GM23338 (cell line): ENCODE measurements at regions not wholly inside any gene's neighbourhood (a gene's known extent, or its start where the extent isn't known, plus 50 kb on each side); places are given as distances from the start of the nearest gene placed in this dataset.

ENCODE experiments used
- ATAC-seq: fragments of 200-7000 bp; cut with Tn5 transposase; 3 replicates; pipeline ENCODE4 v1.9.1; 2020
- DNase-seq: peaks from one replicate; pipeline ENCODE4 v3.0.0-alpha.2; 2015; ENCODE audit warnings: low spot score
- H2AFZ ChIP-seq: fragments of 200-600 bp; sonication (generic); 2 replicates; pipeline ENCODE4 v1.8.0; 2016; ENCODE audit warnings: antibody characterized with exemption, mild to moderate bottlenecking, moderate library complexity
- H3F3A ChIP-seq: fragments of 200-600 bp; sonication (generic); replicated peaks from 2 replicates; pipeline ENCODE4 v1.8.0; 2017; ENCODE audit warnings: antibody characterized with exemption, mixed run types, low read depth
- H3K27ac ChIP-seq: fragments of 200-600 bp; sonication (generic); 2 replicates; pipeline ENCODE4 v1.6.1; 2016; ENCODE audit warnings: low read depth
- H3K27me3 ChIP-seq: fragments of 200-600 bp; sonication (generic); 2 replicates; pipeline ENCODE4 v1.8.0; 2016; ENCODE audit warnings: mild to moderate bottlenecking, mixed run types, moderate library complexity; ENCODE audit not compliant: insufficient read depth
- H3K36me3 ChIP-seq: fragments of 200-600 bp; sonication (generic); 2 replicates; pipeline ENCODE4 v1.8.0; 2016; ENCODE audit warnings: mild to moderate bottlenecking; ENCODE audit not compliant: insufficient read depth
- H3K4me1 ChIP-seq: fragments of 200-600 bp; sonication (generic); 2 replicates; pipeline ENCODE4 v1.8.0; 2016; ENCODE audit warnings: mild to moderate bottlenecking, moderate library complexity; ENCODE audit not compliant: insufficient read depth
- H3K4me2 ChIP-seq: fragments of 200-600 bp; sonication (generic); 2 replicates; pipeline ENCODE4 v1.7.1; 2017; ENCODE audit warnings: mixed run types
- H3K4me3 ChIP-seq: fragments of 200-600 bp; sonication (generic); 2 replicates; pipeline ENCODE4 v1.6.1; 2016; ENCODE audit warnings: mixed run types
- H3K79me2 ChIP-seq: fragments of 200-600 bp; sonication (generic); replicated peaks from 2 replicates; pipeline ENCODE4 v1.8.0; 2017; ENCODE audit warnings: mild to moderate bottlenecking; ENCODE audit not compliant: insufficient read depth
- H3K9me2 ChIP-seq: fragments of 200-600 bp; sonication (generic); 2 replicates; pipeline ENCODE4 v1.8.0; 2017; ENCODE audit not compliant: insufficient read depth
- H4K20me1 ChIP-seq: fragments of 200-600 bp; sonication (generic); replicated peaks from 2 replicates; pipeline ENCODE4 v1.8.0; 2017; ENCODE audit warnings: mild to moderate bottlenecking; ENCODE audit not compliant: insufficient read depth
- H3K27ac Mint-ChIP-seq: 2 replicates; pipeline ENCODE4 v1.8.0; 2020; ENCODE audit warnings: inconsistent platforms, mild to moderate bottlenecking, moderate library complexity, mixed read lengths
- H3K27me3 Mint-ChIP-seq: 3 replicates; pipeline ENCODE4 v1.8.0; 2022; ENCODE audit warnings: low read depth, mild to moderate bottlenecking, moderate library complexity, mixed read lengths, inconsistent platforms; ENCODE audit not compliant: insufficient read depth, poor library complexity
- H3K36me3 Mint-ChIP-seq: 3 replicates; pipeline ENCODE4 v1.8.0; 2021; ENCODE audit warnings: low read depth, mild to moderate bottlenecking, inconsistent platforms, moderate library complexity, mixed read lengths
- H3K4me1 Mint-ChIP-seq: 3 replicates; pipeline ENCODE4 v1.8.0; 2020; ENCODE audit warnings: mild to moderate bottlenecking, inconsistent platforms, mixed read lengths
- H3K4me3 Mint-ChIP-seq: 3 replicates; pipeline ENCODE4 v1.8.0; 2021; ENCODE audit warnings: moderate library complexity, mild to moderate bottlenecking, inconsistent platforms, mixed read lengths
- H3K9me3 Mint-ChIP-seq: 3 replicates; pipeline ENCODE4 v1.8.0; 2020; ENCODE audit warnings: moderate library complexity, mild to moderate bottlenecking, inconsistent platforms, mixed read lengths
- CREB1 ChIP-seq: fragments of 250-450 bp; sonication (Bioruptor Pico); IDR thresholded peaks from 2 replicates; pipeline ENCODE4 v1.5.0; 2020; ENCODE audit warnings: low read depth, mild to moderate bottlenecking, moderate library complexity
- EZH2 ChIP-seq: fragments of 200-600 bp; sonication (generic); IDR thresholded peaks from one replicate; pipeline ENCODE4 v1.8.0; 2017; ENCODE audit warnings: antibody characterized with exemption, mild to moderate bottlenecking, low read depth; ENCODE audit not compliant: unreplicated experiment
- EZH2phosphoT487 ChIP-seq: fragments of 200-600 bp; sonication (generic); IDR thresholded peaks from one replicate; pipeline ENCODE4 v1.8.1; 2018; ENCODE audit warnings: antibody characterized with exemption; ENCODE audit not compliant: unreplicated experiment
- JUNB ChIP-seq: IDR thresholded peaks from one replicate; pipeline ENCODE4 v1.6.1; 2016; ENCODE audit warnings: antibody characterized with exemption; ENCODE audit not compliant: unreplicated experiment
- NANOG ChIP-seq: IDR thresholded peaks from 2 replicates; pipeline ENCODE4 v1.6.1; 2016; ENCODE audit warnings: antibody characterized with exemption, borderline replicate concordance
- POLR2AphosphoS5 ChIP-seq: IDR thresholded peaks from 2 replicates; pipeline ENCODE4 v1.6.1; 2016; ENCODE audit warnings: antibody characterized with exemption, low read depth
- STAT1 ChIP-seq: IDR thresholded peaks from one replicate; pipeline ENCODE4 v1.6.1; 2016; ENCODE audit warnings: antibody characterized with exemption; ENCODE audit not compliant: unreplicated experiment
- ZNF114 ChIP-seq: fragments of 250-450 bp; sonication (Bioruptor Pico); IDR thresholded peaks from 2 replicates; pipeline ENCODE4 v1.5.0; 2020; ENCODE audit warnings: mild to moderate bottlenecking, moderate library complexity
- ZNF331 ChIP-seq: fragments of 250-450 bp; sonication (Bioruptor Pico); IDR thresholded peaks from 2 replicates; pipeline ENCODE4 v1.5.0; 2020; ENCODE audit warnings: low read depth, mild to moderate bottlenecking, moderate library complexity
- TF ChIP-seq, protein P1 (sequence below): IDR thresholded peaks from one replicate; pipeline ENCODE4 v1.6.1; 2018; ENCODE audit warnings: antibody characterized with exemption; ENCODE audit not compliant: unreplicated experiment
- TF ChIP-seq, protein P2 (sequence below): fragments of 250-450 bp; sonication (Bioruptor Pico); IDR thresholded peaks from 2 replicates; pipeline ENCODE4 v1.5.0; 2020; ENCODE audit warnings: mild to moderate bottlenecking, moderate library complexity
- TF ChIP-seq, protein P3 (sequence below), 2 experiments: fragments of 200-600 bp in 1 of 2; sonication (generic) in 1 of 2; conservative IDR thresholded peaks; 2 replicates each; pipeline versions ENCODE4 v1.5.1 to v1.6.1; 2016 to 2017; ENCODE audit warnings: antibody characterized with exemption in 2 of 2, low read depth in 2 of 2, mild to moderate bottlenecking in 2 of 2, moderate library complexity in 1 of 2
- TF ChIP-seq, protein P4 (sequence below): IDR thresholded peaks from 2 replicates; pipeline ENCODE4 v1.6.1; 2016; ENCODE audit warnings: antibody characterized with exemption

DNA sequence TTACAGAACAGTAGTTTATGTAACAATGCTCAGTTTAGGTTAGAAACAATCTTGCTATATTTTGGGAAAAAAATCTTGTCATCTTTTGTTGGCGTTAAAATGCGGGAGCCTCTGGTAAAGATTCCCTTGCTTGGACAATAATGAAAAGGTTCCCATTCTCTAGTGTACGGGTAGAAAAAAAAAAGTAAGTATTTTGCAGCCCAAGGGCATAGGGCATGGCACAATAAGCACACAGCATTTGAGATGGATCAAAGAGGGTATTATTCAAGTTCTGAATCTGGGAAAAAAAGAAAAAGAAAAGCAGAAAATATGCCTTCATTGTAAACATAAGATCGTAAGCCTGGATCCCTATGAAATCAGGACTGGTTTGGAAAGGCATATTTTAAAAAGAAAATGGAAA, 408.6 kb upstream of the ROBO2 start:
- Histone ChIP-seq H4K20me1 (no peaks in the 10 kb centered on the region), H3F3A (no peaks in the 10 kb centered on the region), H2AFZ (no peak overlapping the region), H3K4me3 (no peak overlapping the region), H3K9me2 (peaks cover 2% of the 10 kb centered on the region; the same call in 1 of the 2 replicates), H3K27ac (no peak overlapping the region), H3K79me2 (no peaks in the 10 kb centered on the region), H3K36me3 (no peaks in the 10 kb centered on the region), H3K4me1 (peaks cover 18% of the 10 kb centered on the region), H3K4me2 (no peak overlapping the region), H3K27me3 (no peaks in the 10 kb centered on the region)
- H3K27me3 Mint-ChIP-seq: no peaks in the 10 kb centered on the region
- ATAC-seq: no peak
- H3K4me3 Mint-ChIP-seq: no peak overlapping the region
- peaks cover 20% of the 10 kb centered on the region for H3K4me1 Mint-ChIP-seq
- TF ChIP-seq EZH2phosphoT487 (no peak), EZH2 (no peak), POLR2AphosphoS5 (no peak), ZNF114 (no peak), ZNF331 (CRISPR knock-in tag) (no peak), NANOG (no peak), JUNB (no peak), STAT1 (no peak), CREB1 (CRISPR knock-in tag) (no peak)
- TF ChIP-seq, protein P1, sequence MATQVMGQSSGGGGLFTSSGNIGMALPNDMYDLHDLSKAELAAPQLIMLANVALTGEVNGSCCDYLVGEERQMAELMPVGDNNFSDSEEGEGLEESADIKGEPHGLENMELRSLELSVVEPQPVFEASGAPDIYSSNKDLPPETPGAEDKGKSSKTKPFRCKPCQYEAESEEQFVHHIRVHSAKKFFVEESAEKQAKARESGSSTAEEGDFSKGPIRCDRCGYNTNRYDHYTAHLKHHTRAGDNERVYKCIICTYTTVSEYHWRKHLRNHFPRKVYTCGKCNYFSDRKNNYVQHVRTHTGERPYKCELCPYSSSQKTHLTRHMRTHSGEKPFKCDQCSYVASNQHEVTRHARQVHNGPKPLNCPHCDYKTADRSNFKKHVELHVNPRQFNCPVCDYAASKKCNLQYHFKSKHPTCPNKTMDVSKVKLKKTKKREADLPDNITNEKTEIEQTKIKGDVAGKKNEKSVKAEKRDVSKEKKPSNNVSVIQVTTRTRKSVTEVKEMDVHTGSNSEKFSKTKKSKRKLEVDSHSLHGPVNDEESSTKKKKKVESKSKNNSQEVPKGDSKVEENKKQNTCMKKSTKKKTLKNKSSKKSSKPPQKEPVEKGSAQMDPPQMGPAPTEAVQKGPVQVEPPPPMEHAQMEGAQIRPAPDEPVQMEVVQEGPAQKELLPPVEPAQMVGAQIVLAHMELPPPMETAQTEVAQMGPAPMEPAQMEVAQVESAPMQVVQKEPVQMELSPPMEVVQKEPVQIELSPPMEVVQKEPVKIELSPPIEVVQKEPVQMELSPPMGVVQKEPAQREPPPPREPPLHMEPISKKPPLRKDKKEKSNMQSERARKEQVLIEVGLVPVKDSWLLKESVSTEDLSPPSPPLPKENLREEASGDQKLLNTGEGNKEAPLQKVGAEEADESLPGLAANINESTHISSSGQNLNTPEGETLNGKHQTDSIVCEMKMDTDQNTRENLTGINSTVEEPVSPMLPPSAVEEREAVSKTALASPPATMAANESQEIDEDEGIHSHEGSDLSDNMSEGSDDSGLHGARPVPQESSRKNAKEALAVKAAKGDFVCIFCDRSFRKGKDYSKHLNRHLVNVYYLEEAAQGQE: no peak
- TF ChIP-seq, protein P2, sequence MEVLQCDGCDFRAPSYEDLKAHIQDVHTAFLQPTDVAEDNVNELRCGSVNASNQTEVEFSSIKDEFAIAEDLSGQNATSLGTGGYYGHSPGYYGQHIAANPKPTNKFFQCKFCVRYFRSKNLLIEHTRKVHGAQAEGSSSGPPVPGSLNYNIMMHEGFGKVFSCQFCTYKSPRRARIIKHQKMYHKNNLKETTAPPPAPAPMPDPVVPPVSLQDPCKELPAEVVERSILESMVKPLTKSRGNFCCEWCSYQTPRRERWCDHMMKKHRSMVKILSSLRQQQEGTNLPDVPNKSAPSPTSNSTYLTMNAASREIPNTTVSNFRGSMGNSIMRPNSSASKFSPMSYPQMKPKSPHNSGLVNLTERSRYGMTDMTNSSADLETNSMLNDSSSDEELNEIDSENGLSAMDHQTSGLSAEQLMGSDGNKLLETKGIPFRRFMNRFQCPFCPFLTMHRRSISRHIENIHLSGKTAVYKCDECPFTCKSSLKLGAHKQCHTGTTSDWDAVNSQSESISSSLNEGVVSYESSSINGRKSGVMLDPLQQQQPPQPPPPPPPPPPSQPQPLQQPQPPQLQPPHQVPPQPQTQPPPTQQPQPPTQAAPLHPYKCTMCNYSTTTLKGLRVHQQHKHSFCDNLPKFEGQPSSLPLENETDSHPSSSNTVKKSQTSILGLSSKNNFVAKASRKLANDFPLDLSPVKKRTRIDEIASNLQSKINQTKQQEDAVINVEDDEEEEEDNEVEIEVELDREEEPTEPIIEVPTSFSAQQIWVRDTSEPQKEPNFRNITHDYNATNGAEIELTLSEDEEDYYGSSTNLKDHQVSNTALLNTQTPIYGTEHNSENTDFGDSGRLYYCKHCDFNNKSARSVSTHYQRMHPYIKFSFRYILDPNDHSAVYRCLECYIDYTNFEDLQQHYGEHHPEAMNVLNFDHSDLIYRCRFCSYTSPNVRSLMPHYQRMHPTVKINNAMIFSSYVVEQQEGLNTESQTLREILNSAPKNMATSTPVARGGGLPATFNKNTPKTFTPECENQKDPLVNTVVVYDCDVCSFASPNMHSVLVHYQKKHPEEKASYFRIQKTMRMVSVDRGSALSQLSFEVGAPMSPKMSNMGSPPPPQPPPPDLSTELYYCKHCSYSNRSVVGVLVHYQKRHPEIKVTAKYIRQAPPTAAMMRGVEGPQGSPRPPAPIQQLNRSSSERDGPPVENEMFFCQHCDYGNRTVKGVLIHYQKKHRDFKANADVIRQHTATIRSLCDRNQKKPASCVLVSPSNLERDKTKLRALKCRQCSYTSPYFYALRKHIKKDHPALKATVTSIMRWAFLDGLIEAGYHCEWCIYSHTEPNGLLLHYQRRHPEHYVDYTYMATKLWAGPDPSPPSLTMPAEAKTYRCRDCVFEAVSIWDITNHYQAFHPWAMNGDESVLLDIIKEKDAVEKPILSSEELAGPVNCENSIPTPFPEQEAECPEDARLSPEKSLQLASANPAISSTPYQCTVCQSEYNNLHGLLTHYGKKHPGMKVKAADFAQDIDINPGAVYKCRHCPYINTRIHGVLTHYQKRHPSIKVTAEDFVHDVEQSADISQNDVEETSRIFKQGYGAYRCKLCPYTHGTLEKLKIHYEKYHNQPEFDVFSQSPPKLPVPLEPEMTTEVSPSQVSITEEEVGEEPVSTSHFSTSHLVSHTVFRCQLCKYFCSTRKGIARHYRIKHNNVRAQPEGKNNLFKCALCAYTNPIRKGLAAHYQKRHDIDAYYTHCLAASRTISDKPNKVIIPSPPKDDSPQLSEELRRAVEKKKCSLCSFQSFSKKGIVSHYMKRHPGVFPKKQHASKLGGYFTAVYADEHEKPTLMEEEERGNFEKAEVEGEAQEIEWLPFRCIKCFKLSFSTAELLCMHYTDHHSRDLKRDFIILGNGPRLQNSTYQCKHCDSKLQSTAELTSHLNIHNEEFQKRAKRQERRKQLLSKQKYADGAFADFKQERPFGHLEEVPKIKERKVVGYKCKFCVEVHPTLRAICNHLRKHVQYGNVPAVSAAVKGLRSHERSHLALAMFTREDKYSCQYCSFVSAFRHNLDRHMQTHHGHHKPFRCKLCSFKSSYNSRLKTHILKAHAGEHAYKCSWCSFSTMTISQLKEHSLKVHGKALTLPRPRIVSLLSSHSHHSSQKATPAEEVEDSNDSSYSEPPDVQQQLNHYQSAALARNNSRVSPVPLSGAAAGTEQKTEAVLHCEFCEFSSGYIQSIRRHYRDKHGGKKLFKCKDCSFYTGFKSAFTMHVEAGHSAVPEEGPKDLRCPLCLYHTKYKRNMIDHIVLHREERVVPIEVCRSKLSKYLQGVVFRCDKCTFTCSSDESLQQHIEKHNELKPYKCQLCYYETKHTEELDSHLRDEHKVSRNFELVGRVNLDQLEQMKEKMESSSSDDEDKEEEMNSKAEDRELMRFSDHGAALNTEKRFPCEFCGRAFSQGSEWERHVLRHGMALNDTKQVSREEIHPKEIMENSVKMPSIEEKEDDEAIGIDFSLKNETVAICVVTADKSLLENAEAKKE: no peak
- TF ChIP-seq, protein P3, sequence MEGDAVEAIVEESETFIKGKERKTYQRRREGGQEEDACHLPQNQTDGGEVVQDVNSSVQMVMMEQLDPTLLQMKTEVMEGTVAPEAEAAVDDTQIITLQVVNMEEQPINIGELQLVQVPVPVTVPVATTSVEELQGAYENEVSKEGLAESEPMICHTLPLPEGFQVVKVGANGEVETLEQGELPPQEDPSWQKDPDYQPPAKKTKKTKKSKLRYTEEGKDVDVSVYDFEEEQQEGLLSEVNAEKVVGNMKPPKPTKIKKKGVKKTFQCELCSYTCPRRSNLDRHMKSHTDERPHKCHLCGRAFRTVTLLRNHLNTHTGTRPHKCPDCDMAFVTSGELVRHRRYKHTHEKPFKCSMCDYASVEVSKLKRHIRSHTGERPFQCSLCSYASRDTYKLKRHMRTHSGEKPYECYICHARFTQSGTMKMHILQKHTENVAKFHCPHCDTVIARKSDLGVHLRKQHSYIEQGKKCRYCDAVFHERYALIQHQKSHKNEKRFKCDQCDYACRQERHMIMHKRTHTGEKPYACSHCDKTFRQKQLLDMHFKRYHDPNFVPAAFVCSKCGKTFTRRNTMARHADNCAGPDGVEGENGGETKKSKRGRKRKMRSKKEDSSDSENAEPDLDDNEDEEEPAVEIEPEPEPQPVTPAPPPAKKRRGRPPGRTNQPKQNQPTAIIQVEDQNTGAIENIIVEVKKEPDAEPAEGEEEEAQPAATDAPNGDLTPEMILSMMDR (conservative IDR thresholded peaks at IDR 0.05; ENCODE audit: low read depth in 2 of 2): no peak
- TF ChIP-seq, protein P4, sequence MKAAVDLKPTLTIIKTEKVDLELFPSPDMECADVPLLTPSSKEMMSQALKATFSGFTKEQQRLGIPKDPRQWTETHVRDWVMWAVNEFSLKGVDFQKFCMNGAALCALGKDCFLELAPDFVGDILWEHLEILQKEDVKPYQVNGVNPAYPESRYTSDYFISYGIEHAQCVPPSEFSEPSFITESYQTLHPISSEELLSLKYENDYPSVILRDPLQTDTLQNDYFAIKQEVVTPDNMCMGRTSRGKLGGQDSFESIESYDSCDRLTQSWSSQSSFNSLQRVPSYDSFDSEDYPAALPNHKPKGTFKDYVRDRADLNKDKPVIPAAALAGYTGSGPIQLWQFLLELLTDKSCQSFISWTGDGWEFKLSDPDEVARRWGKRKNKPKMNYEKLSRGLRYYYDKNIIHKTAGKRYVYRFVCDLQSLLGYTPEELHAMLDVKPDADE: no peak
- DNase-seq: no peak
- H3K27ac Mint-ChIP-seq: no peak overlapping the region
- no peaks in the 10 kb centered on the region for H3K9me3 Mint-ChIP-seq
- no peaks in the 10 kb centered on the region for H3K36me3 Mint-ChIP-seq
